NCI-H82 (cell line): ENCODE measurements at regions not wholly inside any gene's neighbourhood (a gene's known extent, or its start where the extent isn't known, plus 50 kb on each side); places are given as distances from the start of the nearest gene placed in this dataset.
A peak's percentile ranks its signal among the peaks of the same experiment; 100 is the strongest.
"Not testable (repeated sequence)": the region's sequence is repeated elsewhere in the genome, so short reads cannot be mapped to it uniquely, and the experiment has no call there.

Experiments used
- DNase-seq: peaks from one replicate; lab custom pipeline; 2025; lab: John Stamatoyannopoulos, UW

GRCh38 chr16:52386694-52387093, 160.2 kb downstream of the TOX3 start:
- DNase-seq: no peak

- DNase-seq: peak; percentile 9
These were observed 162.6 kb downstream of the TOX3 start for GRCh38 chr16:52384378-52384777.

GRCh38 chr16:52383640-52384292, 163.2 kb downstream of the TOX3 start:
- peak; percentile 57 for DNase-seq

GRCh38 chr16:52383119-52383518, 163.8 kb downstream of the TOX3 start:
- DNase-seq: peak; percentile 46

DNA sequence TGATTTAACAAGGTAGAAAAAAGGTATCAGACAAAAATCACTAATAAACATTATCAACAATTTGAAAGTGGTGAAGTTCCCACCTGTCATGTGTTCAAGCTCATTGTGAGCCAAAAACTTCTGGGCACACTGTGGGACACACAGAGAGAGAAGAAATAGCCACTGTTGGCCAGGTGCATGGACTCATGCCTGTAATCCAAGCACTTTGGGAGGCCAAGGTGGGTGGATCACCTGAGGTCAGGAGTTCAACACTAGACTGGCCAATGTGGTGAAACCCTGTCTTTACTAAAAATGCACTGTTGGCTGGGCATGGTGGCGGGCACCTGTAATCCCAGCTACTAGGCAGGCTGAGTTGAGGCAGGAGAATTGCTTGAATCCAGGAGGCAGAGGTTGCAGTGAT, 167.4 kb downstream of the TOX3 start:
- DNase-seq: no peak

DNA sequence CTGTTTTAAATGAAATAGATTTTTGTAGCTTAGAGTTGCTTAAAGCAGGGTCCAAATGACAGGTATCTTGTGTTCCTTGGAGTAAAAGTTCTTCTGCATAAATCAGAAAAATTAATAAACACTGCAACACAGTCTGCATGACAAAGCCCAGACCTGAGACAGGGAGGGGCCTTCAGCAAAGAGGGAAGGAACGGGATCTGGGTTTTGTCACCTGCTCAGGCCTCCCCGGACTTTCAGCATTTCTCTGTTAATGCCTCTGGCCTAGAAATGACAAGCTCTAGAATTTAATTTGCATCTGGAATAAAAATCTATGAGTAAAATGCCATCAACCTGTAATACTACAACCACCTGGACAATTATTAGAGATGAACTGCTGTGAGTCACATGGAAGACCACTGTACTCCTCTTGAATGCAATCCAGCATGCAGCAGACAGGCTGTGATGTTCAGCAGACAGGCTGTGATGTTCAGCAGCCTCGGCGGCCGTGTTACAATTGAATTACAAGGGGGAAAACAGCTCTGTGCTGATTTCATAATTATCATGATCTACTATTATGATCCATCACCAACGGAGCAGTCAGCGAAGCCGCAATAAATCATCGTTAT, 170.2 kb downstream of the TOX3 start:
- DNase-seq: no peak

- DNase-seq: peak; percentile 20
These were observed 174.6 kb downstream of the TOX3 start for GRCh38 chr16:52372313-52372712.

DNA sequence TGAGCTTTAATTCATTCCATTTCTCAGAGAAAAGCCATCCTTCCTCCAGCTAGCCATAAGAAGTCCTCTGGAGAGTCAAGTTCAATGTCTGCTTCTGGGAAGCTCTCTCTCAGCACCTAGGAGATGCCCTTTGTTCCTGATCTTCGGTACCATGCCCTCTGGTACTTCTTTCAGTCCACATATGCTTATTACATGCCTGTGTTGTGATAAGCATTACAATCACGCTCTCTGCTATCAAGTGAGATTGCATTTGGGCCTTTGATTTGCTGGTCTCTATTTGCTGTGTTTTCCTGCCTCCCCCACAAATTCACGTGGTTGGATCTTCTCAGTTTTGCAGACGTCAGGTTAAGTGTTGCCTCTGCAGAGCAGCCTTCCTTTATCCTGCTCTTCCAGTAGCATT, 178.1 kb downstream of the TOX3 start:
- no peak for DNase-seq

GRCh38 chr16:52367821-52368220, 179.1 kb downstream of the TOX3 start:
- DNase-seq: no peak

GRCh38 chr16:52366983-52367382, 180.0 kb downstream of the TOX3 start:
- no peak for DNase-seq

GRCh38 chr16:52364500-52364899, 182.4 kb downstream of the TOX3 start:
- DNase-seq: no peak

DNA sequence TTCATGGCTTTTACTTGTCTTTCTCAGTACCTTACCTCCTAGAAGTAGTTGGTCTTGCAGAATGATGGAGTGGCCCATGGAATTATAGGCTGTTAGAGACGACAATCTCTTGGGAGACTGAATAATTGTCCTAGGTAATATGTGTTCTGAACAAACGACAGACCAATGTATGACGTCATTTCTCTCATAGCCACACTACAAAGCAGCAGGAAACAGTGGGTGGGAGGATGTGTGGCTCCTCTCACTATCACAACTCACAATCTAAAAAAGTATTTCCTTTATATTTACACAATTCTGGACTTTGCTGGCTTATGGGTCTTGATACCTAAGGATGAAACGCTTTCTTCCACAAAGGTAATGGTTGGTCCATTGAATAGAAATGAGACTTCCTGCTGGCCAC, 183.9 kb downstream of the TOX3 start:
- no peak for DNase-seq

DNA sequence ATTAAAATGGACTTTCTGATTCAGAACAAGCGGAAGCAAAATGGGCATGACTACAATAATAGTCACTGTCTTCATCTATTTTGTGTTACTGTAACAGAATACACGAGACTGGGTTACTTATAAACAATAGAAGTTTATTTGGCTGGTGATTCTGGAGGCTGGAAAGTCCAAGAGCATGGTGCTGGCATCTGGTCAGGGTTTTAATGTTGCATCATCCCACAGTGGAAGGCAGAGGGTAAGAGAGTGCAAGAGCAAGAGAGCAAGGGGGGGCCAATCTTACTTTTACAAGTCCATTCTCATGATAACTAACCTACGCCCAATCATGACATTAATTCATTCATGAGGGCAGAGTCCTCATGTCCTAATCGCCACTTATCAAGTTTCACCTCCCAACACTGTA, 189.2 kb downstream of the TOX3 start:
- DNase-seq: no peak

DNA sequence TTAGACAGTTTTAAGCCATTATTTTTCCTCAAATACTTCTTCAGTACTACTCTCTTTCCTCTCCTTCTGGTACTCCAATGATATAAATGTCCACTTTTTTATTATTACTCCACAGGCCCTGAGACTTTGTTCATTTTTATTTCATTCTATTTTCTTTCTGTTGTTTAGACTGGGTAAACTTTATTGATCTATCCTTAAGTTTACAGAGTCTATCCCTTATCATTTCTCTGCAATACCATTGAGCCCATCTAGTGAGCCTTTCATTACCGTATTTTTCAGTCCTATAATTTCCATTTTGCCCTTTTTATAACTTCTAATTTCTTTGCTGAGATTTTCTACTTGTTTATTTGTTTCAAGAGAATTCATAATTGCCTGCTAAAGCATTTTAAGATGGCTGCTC, 193.7 kb downstream of the TOX3 start:
- DNase-seq: no peak

GRCh38 chr16:52351451-52351850, 195.5 kb downstream of the TOX3 start:
- DNase-seq: no peak

- peak; percentile 2 for DNase-seq
These were observed 196.8 kb downstream of the TOX3 start for GRCh38 chr16:52350031-52350642.

- DNase-seq: no peak
These were observed 200.2 kb downstream of the TOX3 start for GRCh38 chr16:52346709-52347108.

GRCh38 chr16:52333673-52334072, 213.3 kb downstream of the TOX3 start:
- DNase-seq: not testable (repeated sequence)

DNA sequence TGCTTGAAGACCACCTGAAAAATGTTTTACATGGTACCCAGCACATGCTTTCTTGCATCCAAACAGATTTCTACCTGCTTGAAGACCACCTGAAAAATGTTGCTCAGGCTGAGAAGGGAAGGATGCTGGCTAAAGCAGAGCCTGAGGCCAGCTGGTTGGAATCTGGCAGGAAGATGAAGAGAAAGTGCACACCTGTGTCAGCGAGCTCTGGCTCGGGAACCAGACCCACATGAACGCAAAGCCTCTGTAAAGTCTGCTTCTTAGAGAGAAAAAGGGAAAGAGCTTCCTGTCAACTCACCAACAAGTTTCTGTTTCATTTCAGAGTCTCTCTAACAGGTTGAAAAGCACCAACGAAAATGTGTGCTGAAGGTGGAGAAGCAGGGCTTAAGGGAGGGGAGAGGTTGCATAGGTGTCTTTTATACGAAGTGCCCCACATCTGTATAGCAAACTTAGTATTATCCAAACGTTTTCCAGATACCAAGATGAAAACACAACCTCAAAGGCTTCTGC, 226.0 kb downstream of the TOX3 start:
- no peak for DNase-seq

GRCh38 chr16:52318302-52319009, 228.5 kb downstream of the TOX3 start:
- DNase-seq: no peak

GRCh38 chr16:52316241-52316640, 230.7 kb downstream of the TOX3 start:
- DNase-seq: no peak

- DNase-seq: no peak
These were observed 234.2 kb downstream of the TOX3 start for GRCh38 chr16:52312716-52313115.
